MCF 10A (cell line): ENCODE measurements at regions not wholly inside any gene's neighbourhood (a gene's known extent, or its start where the extent isn't known, plus 50 kb on each side); places are given as distances from the start of the nearest gene placed in this dataset.
"Not testable (repeated sequence)": the region's sequence is repeated elsewhere in the genome, so short reads cannot be mapped to it uniquely, and the experiment has no call there.

ENCODE experiments used
- BruUV-seq: library from RNA; stranded (reverse); fragments of 400-500 nt; replicated peaks from 2 replicates; lab custom pipeline; 2021; lab: Mats Ljungman, UMichigan
- CTCF ChIA-PET: fragments of 300-600 bp; sonication (Branson Sonifier 250); formaldehyde crosslinking; extraction: SDS; loops from one replicate; lab custom pipeline; 2021; ENCODE audit warnings: antibody characterized with exemption, inconsistent platforms; lab: Yijun Ruan, JAX
- POLR2A ChIA-PET: fragments of 300-600, 350-650 bp; sonication (Branson Sonifier 250); formaldehyde crosslinking; extraction: SDS; loops from one replicate; lab custom pipeline; 2020; ENCODE audit warnings: antibody characterized with exemption, inconsistent platforms; lab: Yijun Ruan, JAX
- DNase-seq: peaks from one replicate; pipeline ENCODE4 v3.0.0-alpha.2; 2018; ENCODE audit not compliant: unreplicated experiment
- H3K27ac Mint-ChIP-seq: one replicate; pipeline ENCODE4 v1.8.0; 2022; ENCODE audit warnings: mild to moderate bottlenecking, low read depth, mixed read lengths; ENCODE audit not compliant: unreplicated experiment
- H3K27me3 Mint-ChIP-seq: one replicate; pipeline ENCODE4 v1.8.0; 2022; ENCODE audit warnings: mixed read lengths; ENCODE audit not compliant: insufficient read depth, unreplicated experiment
- H3K36me3 Mint-ChIP-seq: one replicate; pipeline ENCODE4 v1.8.0; 2022; ENCODE audit warnings: mild to moderate bottlenecking, moderate library complexity, mixed read lengths; ENCODE audit not compliant: insufficient read depth, unreplicated experiment
- H3K4me1 Mint-ChIP-seq: one replicate; pipeline ENCODE4 v1.8.0; 2022; ENCODE audit warnings: mixed read lengths; ENCODE audit not compliant: insufficient read depth, unreplicated experiment
- H3K4me3 Mint-ChIP-seq: one replicate; pipeline ENCODE4 v1.8.0; 2022; ENCODE audit warnings: mild to moderate bottlenecking, moderate library complexity, mixed read lengths; ENCODE audit not compliant: unreplicated experiment
- H3K9me3 Mint-ChIP-seq: one replicate; pipeline ENCODE4 v1.8.0; 2022; ENCODE audit warnings: mixed read lengths; ENCODE audit not compliant: unreplicated experiment
- CTCF ChIP-seq: fragments of 200-600 bp; IDR thresholded peaks from one replicate; pipeline ENCODE4 v1.8.0; 2022; ENCODE audit warnings: antibody characterized with exemption, mild to moderate bottlenecking; ENCODE audit not compliant: unreplicated experiment
- intact Hi-C: fragments of 100-400 bp; cut with micrococcal nuclease; formaldehyde crosslinking; loops from 2 replicates; pipeline ENCODE4 v1.14.1; 2022

- BruUV-seq, result no TSS peak
- H3K4me1 Mint-ChIP-seq, result peaks cover 6% of the 10 kb centered on the region
- no peak overlapping the region for H3K27ac Mint-ChIP-seq
- no peaks in the 10 kb centered on the region for H3K9me3 Mint-ChIP-seq
- no peak overlapping the region for H3K4me3 Mint-ChIP-seq
- H3K27me3 Mint-ChIP-seq, result no peaks in the 10 kb centered on the region
- no peak for DNase-seq
- H3K36me3 Mint-ChIP-seq, result no peaks in the 10 kb centered on the region
- POLR2A ChIA-PET, result interaction anchor here (0.6 kb wide), 1 partner anchor 38 kb away, joined by 3 read pairs; no protein-coding TSS in a partner anchor
- CTCF ChIA-PET, result no interaction called here
- TF ChIP-seq CTCF, result no peak
- intact Hi-C loops, result no loop called here
These were observed 78.4 kb upstream of the RBPJ start for GRCh38 chr4:26242451-26242850.

- POLR2A ChIA-PET, H3K9me3 Mint-ChIP-seq, BruUV-seq, H3K36me3 Mint-ChIP-seq, H3K4me1 Mint-ChIP-seq, H3K27ac Mint-ChIP-seq, DNase-seq, intact Hi-C loops, H3K27me3 Mint-ChIP-seq, H3K4me3 Mint-ChIP-seq: not testable (repeated sequence)
- CTCF ChIA-PET, result interaction anchor here (0.6 to 0.9 kb wide), 2 partner anchors 10 to 261 kb away, joined by 3 to 9 read pairs; no protein-coding TSS in a partner anchor
These were observed 76.7 kb upstream of the RBPJ start for GRCh38 chr4:26244138-26244537.

- Mint-ChIP-seq H3K36me3 (no peaks in the 10 kb centered on the region), H3K4me1 (no peaks in the 10 kb centered on the region), H3K9me3 (no peaks in the 10 kb centered on the region), H3K27ac (no peak overlapping the region), H3K4me3 (no peak overlapping the region), H3K27me3 (no peaks in the 10 kb centered on the region)
- ChIA-PET POLR2A (interaction anchor here (0.5 to 1.6 kb wide), 4 partner anchors 13 to 108 kb away, joined by 3 to 7 read pairs (median 4); no protein-coding TSS in a partner anchor), CTCF (no interaction called here)
- BruUV-seq, result no TSS peak
- intact Hi-C loops, result no loop called here
- TF ChIP-seq CTCF, result no peak
- peak; percentile 18 for DNase-seq
These were observed 72.2 kb upstream of the RBPJ start for GRCh38 chr4:26248647-26249046.

GRCh38 chr4:26252349-26253025, 68.3 kb upstream of the RBPJ start:
- no peaks in the 10 kb centered on the region for H3K9me3 Mint-ChIP-seq
- ChIA-PET CTCF (no interaction called here), POLR2A (no interaction called here)
- no peak overlapping the region for H3K4me3 Mint-ChIP-seq
- DNase-seq, result no peak
- H3K36me3 Mint-ChIP-seq, result no peaks in the 10 kb centered on the region
- BruUV-seq, result no TSS peak
- intact Hi-C loops, result no loop called here
- H3K27ac Mint-ChIP-seq, result no peak overlapping the region
- no peaks in the 10 kb centered on the region for H3K27me3 Mint-ChIP-seq
- TF ChIP-seq CTCF, result no peak
- H3K4me1 Mint-ChIP-seq, result peaks cover 6% of the 10 kb centered on the region
